Prostate gland (tissue), 2 donors: ENCODE measurements at regions not wholly inside any gene's neighbourhood (a gene's known extent, or its start where the extent isn't known, plus 50 kb on each side); places are given as distances from the start of the nearest gene placed in this dataset.
A peak's percentile ranks its signal among the peaks of the same experiment; 100 is the strongest.

Experiments used
- DNase-seq: peaks from one replicate; pipeline ENCODE4 v3.0.0-alpha.2; 2019; ENCODE audit warnings: low spot score
- H3K27ac ChIP-seq, 2 donors: fragments of 200-600 bp; sonication (generic); 2 replicates each; pipeline ENCODE4 v1.5.1; 2017 to 2019
- H3K27me3 ChIP-seq: fragments of 200-600 bp; sonication (generic); replicated peaks from 2 replicates; pipeline ENCODE4 v1.5.1; 2019; ENCODE audit not compliant: insufficient read depth
- H3K36me3 ChIP-seq, 2 donors: fragments of 200-600 bp; sonication (generic); 1 replicate in 1 of 2; 2 replicates in 1 of 2; pipeline versions ENCODE4 v1.5.1 to v1.8.1; 2017 to 2019
- H3K4me1 ChIP-seq: fragments of 200-600 bp; sonication (generic); replicated peaks from 2 replicates; pipeline ENCODE4 v1.5.1; 2019
- H3K4me3 ChIP-seq, 2 donors: fragments of 200-600 bp; sonication (generic); 2 replicates each; pipeline ENCODE4 v1.5.1; 2017 to 2019
- H3K9me3 ChIP-seq: fragments of 200-600 bp; sonication (generic); 2 replicates; pipeline ENCODE4 v1.5.1; 2017
- CTCF ChIP-seq, 4 experiments: fragments of 200-600 bp in 2 of 4; fragments of 450-650 bp in 2 of 4; sonication (generic) in 2 of 4; IDR thresholded peaks; 1 replicate in 3 of 4; 2 replicates in 1 of 4; pipeline ENCODE4 v1.5.1; 2016 to 2019; ENCODE audit warnings: antibody characterized with exemption in 4 of 4, mild to moderate bottlenecking in 2 of 4, moderate library complexity in 2 of 4
- POLR2A ChIP-seq: fragments of 450-650 bp; IDR thresholded peaks from one replicate; pipeline ENCODE4 v1.6.1; 2016; ENCODE audit warnings: antibody characterized with exemption, mild to moderate bottlenecking
- POLR2AphosphoS5 ChIP-seq: sonication (generic); formaldehyde crosslinking; IDR thresholded peaks from one replicate; pipeline ENCODE4 v1.6.1; 2017; ENCODE audit warnings: antibody characterized with exemption
- WGBS: methylation state at CpG from one replicate; pipeline ENCODE4 v1.1.5; 2018; 5-methylcytosine and 5-hydroxymethylcytosine counted together
- intact Hi-C: fragments of 100-400 bp; cut with DNase I; formaldehyde crosslinking; loops from one replicate; pipeline ENCODE4 v1.14.2; 2022

- no peak overlapping the region for H3K4me3 ChIP-seq
- DNase-seq: no peak
- intact Hi-C loops: no loop called here
- H3K36me3 ChIP-seq: no peaks in the 10 kb centered on the region
- no peaks in the 10 kb centered on the region for H3K4me1 ChIP-seq
- no peak for TF ChIP-seq POLR2A
- no peak for TF ChIP-seq CTCF (IDR thresholded peaks at IDR 0.05)
- peak; percentile 59 for TF ChIP-seq POLR2AphosphoS5
- no peaks in the 10 kb centered on the region for H3K9me3 ChIP-seq
- H3K27me3 ChIP-seq: no peaks in the 10 kb centered on the region
- 47% methylated on average over 10 of the region's 10 CpGs for WGBS
- no peak overlapping the region for H3K27ac ChIP-seq
These were observed 429.3 kb upstream of the SOX5 start for GRCh38 chr12:24378548-24379407.

GRCh38 chr12:24374452-24374851 is 425.0 kb upstream of the SOX5 start:
- intact Hi-C loops: no loop called here
- Histone ChIP-seq H3K9me3 (no peaks in the 10 kb centered on the region), H3K27ac (no peak overlapping the region), H3K27me3 (no peaks in the 10 kb centered on the region), H3K36me3 (no peaks in the 10 kb centered on the region), H3K4me1 (no peaks in the 10 kb centered on the region), H3K4me3 (no peak overlapping the region)
- no peak for DNase-seq
- TF ChIP-seq POLR2A (no peak), POLR2AphosphoS5 (no peak), CTCF (IDR thresholded peaks at IDR 0.05) (no peak)

GRCh38 chr12:24373004-24373403 is 423.5 kb upstream of the SOX5 start:
- Histone ChIP-seq H3K27me3 (no peaks in the 10 kb centered on the region), H3K4me1 (no peaks in the 10 kb centered on the region), H3K9me3 (no peaks in the 10 kb centered on the region), H3K36me3 (no peaks in the 10 kb centered on the region), H3K4me3 (no peak overlapping the region), H3K27ac (no peak overlapping the region)
- TF ChIP-seq CTCF (IDR thresholded peaks at IDR 0.05) (no peak), POLR2AphosphoS5 (no peak), POLR2A (no peak)
- intact Hi-C loops: no loop called here
- WGBS: 96% methylated on average over 3 of the region's 3 CpGs
- DNase-seq: no peak

GRCh38 chr12:24366514-24366913 is 417.0 kb upstream of the SOX5 start:
- TF ChIP-seq CTCF (IDR thresholded peaks at IDR 0.05) (no peak), POLR2AphosphoS5 (no peak), POLR2A (no peak)
- H3K4me3 ChIP-seq: no peak overlapping the region
- H3K27me3 ChIP-seq: no peaks in the 10 kb centered on the region
- H3K27ac ChIP-seq: no peak overlapping the region
- WGBS: 98% methylated on average over 1 of the region's 1 CpG
- no peaks in the 10 kb centered on the region for H3K4me1 ChIP-seq
- no peak for DNase-seq
- no peaks in the 10 kb centered on the region for H3K9me3 ChIP-seq
- intact Hi-C loops: no loop called here
- H3K36me3 ChIP-seq: no peaks in the 10 kb centered on the region

- no peaks in the 10 kb centered on the region for H3K9me3 ChIP-seq
- intact Hi-C loops: no loop called here
- DNase-seq: no peak
- no peak overlapping the region for H3K27ac ChIP-seq
- H3K36me3 ChIP-seq: no peaks in the 10 kb centered on the region
- no peak for TF ChIP-seq POLR2AphosphoS5
- no peak for TF ChIP-seq CTCF (IDR thresholded peaks at IDR 0.05)
- TF ChIP-seq POLR2A: no peak
- no peak overlapping the region for H3K4me3 ChIP-seq
- no peaks in the 10 kb centered on the region for H3K4me1 ChIP-seq
- 81% methylated on average over 2 of the region's 2 CpGs for WGBS
- no peaks in the 10 kb centered on the region for H3K27me3 ChIP-seq
These were observed 415.5 kb upstream of the SOX5 start for GRCh38 chr12:24364921-24365320.
